KG1 (cell line): ENCODE measurements at regions not wholly inside any gene's neighbourhood (a gene's known extent, or its start where the extent isn't known, plus 50 kb on each side); places are given as distances from the start of the nearest gene placed in this dataset.
A peak's percentile ranks its signal among the peaks of the same experiment; 100 is the strongest.
"Not testable (repeated sequence)": the region's sequence is repeated elsewhere in the genome, so short reads cannot be mapped to it uniquely, and the experiment has no call there.

Source experiments
- DNase-seq: peaks from one replicate; lab custom pipeline; 2025; lab: John Stamatoyannopoulos, UW

- no peak for DNase-seq
These were observed 133.1 kb upstream of the IGSF10 start for GRCh38 chr3:151593928-151594327.

- no peak for DNase-seq
These were observed 131.4 kb upstream of the IGSF10 start for GRCh38 chr3:151592287-151592686.

- DNase-seq, result no peak
These were observed 130.6 kb upstream of the IGSF10 start for GRCh38 chr3:151591441-151591840.

- DNase-seq, result no peak
These were observed 128.4 kb upstream of the IGSF10 start for GRCh38 chr3:151589311-151589710.

- not testable (repeated sequence) for DNase-seq
These were observed 126.8 kb upstream of the IGSF10 start for GRCh38 chr3:151587659-151588058.

GRCh38 chr3:151584566-151584965 lies 123.7 kb upstream of the IGSF10 start:
- no peak for DNase-seq

GRCh38 chr3:151581035-151581434 lies 120.2 kb upstream of the IGSF10 start:
- no peak for DNase-seq

- DNase-seq, result no peak
These were observed 119.7 kb upstream of the IGSF10 start for GRCh38 chr3:151580591-151580990.

GRCh38 chr3:151579571-151580270 lies 118.9 kb upstream of the IGSF10 start:
- DNase-seq, result no peak

- no peak for DNase-seq
These were observed 117.6 kb upstream of the IGSF10 start for GRCh38 chr3:151578495-151578894.

- DNase-seq, result no peak
These were observed 115.8 kb upstream of the IGSF10 start for GRCh38 chr3:151576511-151577137.

GRCh38 chr3:151568184-151568583 lies 107.3 kb upstream of the IGSF10 start:
- no peak for DNase-seq

- no peak for DNase-seq
These were observed 106.6 kb upstream of the IGSF10 start for GRCh38 chr3:151567477-151567876.

GRCh38 chr3:151564261-151564660 lies 103.4 kb upstream of the IGSF10 start:
- no peak for DNase-seq

- no peak for DNase-seq
These were observed 102.4 kb upstream of the IGSF10 start for GRCh38 chr3:151563305-151563704.

- DNase-seq, result no peak
These were observed 102.0 kb upstream of the IGSF10 start for GRCh38 chr3:151562891-151563290.

GRCh38 chr3:151561878-151562277 lies 101.0 kb upstream of the IGSF10 start:
- DNase-seq, result no peak

- no peak for DNase-seq
These were observed 99.9 kb upstream of the IGSF10 start for GRCh38 chr3:151560738-151561137.

GRCh38 chr3:151559736-151560135 lies 98.9 kb upstream of the IGSF10 start:
- no peak for DNase-seq

GRCh38 chr3:151558661-151559060 lies 97.8 kb upstream of the IGSF10 start:
- DNase-seq, result no peak

GRCh38 chr3:151557068-151557840 lies 96.4 kb upstream of the IGSF10 start:
- DNase-seq, result no peak

GRCh38 chr3:151556596-151556995 lies 95.7 kb upstream of the IGSF10 start:
- DNase-seq, result peak; percentile 9

GRCh38 chr3:151555523-151555922 lies 94.7 kb upstream of the IGSF10 start:
- no peak for DNase-seq
